ENCODE measurements at regions not wholly inside any gene's neighbourhood (a gene's known extent, or its start where the extent isn't known, plus 50 kb on each side); places are given as distances from the start of the nearest gene placed in this dataset.
"Not testable (repeated sequence)": the region's sequence is repeated elsewhere in the genome, so short reads cannot be mapped to it uniquely, and the experiment has no call there.

GRCh38 chr11:91097083-91097482 lies 874.2 kb upstream of the CHORDC1 start:
- DNase-seq = no peak

DNA sequence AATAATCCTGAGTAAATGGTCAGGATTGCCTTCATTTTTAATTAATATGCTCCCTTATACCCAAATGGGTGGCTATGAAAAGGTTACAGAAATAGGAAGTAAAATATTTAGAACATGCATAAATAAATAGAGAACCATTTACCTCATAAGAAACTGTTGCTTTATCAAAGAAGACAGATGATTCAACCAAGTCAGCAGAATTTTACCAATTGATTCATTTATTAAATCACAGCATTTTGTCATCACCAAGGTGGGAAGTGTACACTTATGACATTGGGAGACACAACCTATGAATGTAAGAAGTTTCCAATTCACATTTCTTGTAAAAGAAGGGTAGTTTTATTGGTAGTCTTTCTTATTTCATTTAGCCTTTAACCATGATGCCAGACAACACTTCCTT lies 870.3 kb upstream of the CHORDC1 start:
- DNase-seq = no peak

- DNase-seq = no peak
Measured at GRCh38 chr11:91091563-91091962, 868.7 kb upstream of the CHORDC1 start.

- no peak for DNase-seq
Measured at GRCh38 chr11:91086028-91086427, 863.2 kb upstream of the CHORDC1 start.

DNA sequence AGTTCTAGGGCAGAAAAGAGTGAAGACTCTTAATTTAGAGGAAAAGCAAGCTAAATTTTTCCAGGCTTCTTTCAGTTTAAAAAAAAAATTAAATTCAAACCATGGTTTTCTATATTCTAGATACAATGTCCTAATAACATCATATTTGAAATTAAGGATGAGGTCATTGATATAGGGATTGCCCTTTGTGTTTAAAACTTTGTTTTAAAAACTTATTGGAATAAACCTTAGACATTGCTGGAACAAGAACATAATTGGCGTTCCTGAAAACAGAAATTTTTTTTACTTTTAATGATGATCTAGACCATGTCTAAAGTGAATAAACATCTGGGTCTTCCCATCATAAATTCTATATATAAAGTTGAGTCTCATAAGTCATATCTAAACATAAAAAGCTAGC lies 859.4 kb upstream of the CHORDC1 start:
- DNase-seq = no peak

GRCh38 chr11:91081440-91082043 lies 858.7 kb upstream of the CHORDC1 start:
- no peak for DNase-seq

DNA sequence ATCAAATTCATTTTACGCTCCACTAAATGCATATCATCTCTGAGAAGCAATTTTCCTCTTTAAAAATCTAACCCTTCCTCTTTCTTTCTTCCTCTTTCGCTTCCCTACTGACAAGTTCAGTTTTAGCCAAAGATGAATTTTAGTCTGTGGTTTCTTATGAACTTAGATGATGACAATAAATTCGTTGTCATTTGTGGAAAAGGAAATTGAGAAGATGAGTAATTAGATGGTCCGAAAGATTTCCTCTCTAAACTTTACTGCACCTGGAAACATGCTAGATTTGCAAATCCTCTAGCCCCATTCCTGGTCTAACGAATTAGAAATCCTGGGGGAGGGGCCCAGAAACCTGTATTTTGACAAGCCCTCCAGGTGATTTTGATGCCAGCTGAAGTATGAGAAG lies 855.4 kb upstream of the CHORDC1 start:
- DNase-seq = no peak

GRCh38 chr11:91075032-91075695 lies 852.3 kb upstream of the CHORDC1 start:
- no peak for DNase-seq

- no peak for DNase-seq
Measured at GRCh38 chr11:91067666-91068065, 844.8 kb upstream of the CHORDC1 start.

DNA sequence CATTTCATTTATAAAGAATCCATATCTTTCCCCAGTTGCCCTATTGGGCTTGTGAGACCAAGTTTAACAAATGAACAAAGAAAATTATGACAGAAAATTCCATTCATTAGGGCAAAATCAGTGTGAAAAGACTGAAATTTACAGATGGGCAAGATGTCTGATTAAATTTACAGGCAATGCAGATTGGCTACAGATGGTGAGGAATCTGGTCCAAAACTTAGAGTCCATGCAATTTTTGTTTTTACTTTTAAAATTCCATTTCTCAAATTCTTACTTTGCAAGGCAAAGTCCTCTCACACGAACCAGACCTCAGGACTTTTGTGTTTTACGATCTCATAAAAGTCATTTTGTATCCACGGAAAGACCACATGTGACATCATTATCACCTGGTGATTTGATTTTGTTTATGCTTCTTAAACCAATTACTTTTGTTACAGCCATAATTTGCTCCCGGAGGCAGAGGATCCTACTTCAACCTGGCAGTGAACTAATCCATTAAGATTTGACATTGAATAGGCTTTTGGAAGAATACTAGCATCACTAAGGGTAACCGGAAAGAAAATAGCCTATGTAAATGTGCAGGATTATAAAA lies 843.7 kb upstream of the CHORDC1 start:
- no peak for DNase-seq

DNA sequence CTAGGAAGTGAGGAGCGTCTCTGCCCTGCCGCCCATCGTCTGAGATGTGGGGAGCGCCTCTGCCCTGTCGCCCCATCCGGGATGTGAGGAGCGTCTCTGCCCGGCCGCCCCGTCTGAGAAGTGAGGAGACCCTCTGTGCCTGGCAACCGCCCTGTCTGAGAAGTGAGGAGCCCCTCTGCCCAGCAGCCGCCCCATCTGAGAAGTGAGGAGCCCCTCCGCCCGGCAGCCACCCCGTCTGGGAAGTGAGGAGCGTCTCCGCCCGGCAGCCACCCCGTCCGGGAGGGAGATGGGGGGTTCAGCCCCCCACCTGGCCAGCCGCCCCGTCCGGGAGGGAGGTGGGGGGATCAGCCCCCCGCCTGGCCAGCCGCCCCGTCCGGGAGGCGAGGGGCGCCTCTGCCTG lies 840.5 kb upstream of the CHORDC1 start:
- not testable (repeated sequence) for DNase-seq

DNA sequence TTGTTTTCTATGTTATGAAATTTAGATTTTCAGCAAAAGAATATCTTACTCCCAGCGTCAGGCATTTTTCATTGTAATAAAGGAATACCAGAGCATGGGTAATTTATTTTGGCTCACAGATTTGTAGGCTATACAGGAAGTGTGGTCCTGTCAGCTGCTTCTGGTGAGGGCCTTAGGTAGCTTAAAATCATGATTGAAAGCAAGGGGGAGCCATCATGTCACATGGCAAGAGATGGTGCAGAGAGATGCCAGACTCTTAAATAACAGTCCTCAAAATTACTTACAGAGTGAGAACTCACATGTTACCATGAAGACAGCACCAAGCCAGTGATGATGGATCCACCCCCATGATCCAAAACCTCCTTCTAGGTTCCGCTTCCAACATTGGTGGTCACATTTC lies 825.0 kb upstream of the CHORDC1 start:
- no peak for DNase-seq

DNA sequence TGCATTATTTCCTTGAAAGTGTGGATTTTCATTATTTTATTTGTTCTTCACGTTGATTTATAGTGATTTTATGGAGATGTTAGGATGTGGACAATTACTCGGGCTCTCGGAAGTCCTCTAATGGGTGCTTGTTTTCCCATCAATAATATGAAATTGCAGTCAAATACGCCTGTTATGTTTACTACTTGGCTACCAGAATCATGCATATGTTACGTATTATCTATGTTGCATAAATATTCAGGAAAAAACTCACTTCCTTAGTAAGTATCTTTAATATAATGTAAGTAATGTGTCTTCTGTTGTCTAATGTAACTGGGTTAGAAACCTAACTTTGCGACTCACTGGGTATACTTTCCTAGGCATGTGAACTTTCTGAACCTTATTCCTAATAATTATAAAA lies 823.4 kb upstream of the CHORDC1 start:
- DNase-seq = no peak

DNA sequence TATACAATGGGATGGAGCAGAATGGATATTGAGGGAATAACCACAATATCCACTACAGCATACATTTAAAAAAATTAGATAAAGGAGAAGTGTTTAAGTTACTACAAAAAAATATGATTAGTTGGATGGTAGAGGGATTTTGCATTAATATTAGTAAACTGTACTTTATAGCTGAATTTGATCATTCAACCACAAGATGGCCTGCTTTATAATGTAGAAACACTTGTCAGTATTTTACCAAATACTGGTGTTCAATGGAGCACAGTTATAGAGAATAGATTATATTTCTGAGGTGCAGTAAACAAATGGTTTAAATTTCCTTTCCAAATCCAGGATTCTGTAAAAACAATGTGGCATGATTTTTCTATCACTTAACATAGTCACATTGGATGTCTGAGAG lies 818.8 kb upstream of the CHORDC1 start:
- DNase-seq = no peak

- DNase-seq = peak; percentile 63
Measured at GRCh38 chr11:91023731-91024130, 800.9 kb upstream of the CHORDC1 start.

GRCh38 chr11:91011503-91011902 lies 788.7 kb upstream of the CHORDC1 start:
- no peak for DNase-seq

- no peak for DNase-seq
Measured at GRCh38 chr11:91005458-91005857, 782.6 kb upstream of the CHORDC1 start.

GRCh38 chr11:90997241-90997640 lies 774.4 kb upstream of the CHORDC1 start:
- DNase-seq = no peak

DNA sequence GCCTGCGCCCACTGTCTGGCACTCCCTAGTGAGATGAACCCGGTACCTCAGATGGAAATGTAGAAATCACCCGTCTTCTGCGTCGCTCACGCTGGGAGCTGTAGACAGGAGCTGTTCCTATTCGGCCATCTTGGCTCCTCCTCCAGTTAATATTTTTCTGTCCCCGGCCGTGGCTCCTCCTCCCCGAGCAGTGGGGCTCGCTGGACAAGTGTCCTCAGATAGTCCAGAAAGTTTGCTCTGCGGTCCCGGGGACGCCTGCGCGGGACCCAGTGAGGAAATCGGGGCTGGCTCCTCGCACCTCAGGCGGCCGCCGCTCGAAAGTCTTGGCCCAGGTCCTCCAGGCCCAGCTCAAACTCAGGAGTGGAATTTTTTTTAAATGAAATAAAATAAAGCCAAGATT lies 749.3 kb upstream of the CHORDC1 start:
- not testable (repeated sequence) for DNase-seq

GRCh38 chr11:90947930-90948329 lies 725.1 kb upstream of the CHORDC1 start:
- no peak for DNase-seq

DNA sequence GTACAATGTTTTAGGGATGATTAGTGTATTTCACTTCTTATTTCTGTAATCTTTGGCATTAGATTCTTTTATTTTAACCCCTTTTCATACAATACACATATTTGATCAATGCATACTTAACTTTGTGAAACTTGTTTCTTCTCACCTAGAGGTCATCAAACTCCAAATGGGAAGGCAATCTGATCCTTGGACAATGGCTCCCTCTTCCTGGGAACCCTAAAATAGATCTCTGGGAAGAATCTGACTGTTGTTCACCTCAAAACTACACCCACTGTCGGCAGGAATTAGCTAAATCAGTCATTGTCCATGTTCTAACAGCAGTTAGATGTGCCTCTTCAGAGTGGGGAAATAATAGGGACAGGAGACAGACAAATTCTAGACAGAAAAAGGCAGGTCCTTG lies 707.4 kb upstream of the CHORDC1 start:
- DNase-seq = no peak

DNA sequence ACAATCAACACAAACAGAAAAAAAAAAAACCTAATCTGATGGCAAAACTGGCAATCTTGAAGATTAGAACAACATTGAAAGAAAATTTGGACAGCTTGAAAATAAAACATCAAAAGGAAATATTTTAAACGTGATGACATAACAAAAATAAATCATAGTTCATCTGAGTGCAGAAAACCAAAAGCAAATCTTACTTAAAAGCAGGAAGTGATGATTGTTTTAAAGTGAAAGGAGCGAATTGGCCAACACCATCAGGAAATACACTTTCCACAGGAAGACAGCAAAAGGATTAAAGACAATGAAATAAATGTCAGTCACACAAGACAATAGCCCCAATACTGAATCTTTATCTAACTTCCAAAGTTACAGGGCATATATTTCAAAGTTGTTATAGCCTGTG lies 696.5 kb upstream of the CHORDC1 start:
- DNase-seq = no peak

GRCh38 chr11:90916706-90917105 lies 693.9 kb upstream of the CHORDC1 start:
- no peak for DNase-seq

GRCh38 chr11:90913131-90913668 lies 690.4 kb upstream of the CHORDC1 start:
- no peak for DNase-seq
